BJ (cell line): ENCODE measurements at regions not wholly inside any gene's neighbourhood (a gene's known extent, or its start where the extent isn't known, plus 50 kb on each side); places are given as distances from the start of the nearest gene placed in this dataset.

Experiments used
- CTCF ChIA-PET: fragments of 350-600 bp; formaldehyde crosslinking; extraction: SDS; loops from one replicate; lab custom pipeline; 2021; ENCODE audit warnings: antibody characterized with exemption, inconsistent platforms; lab: Yijun Ruan, JAX
- POLR2A ChIA-PET: fragments of 300-600 bp; sonication (Branson Sonifier 250); formaldehyde crosslinking; extraction: SDS; loops from one replicate; lab custom pipeline; 2021; ENCODE audit warnings: antibody characterized with exemption; lab: Charles Lee
- DNase-seq: peaks from one replicate; pipeline ENCODE4 v3.0.0-alpha.2; 2011; ENCODE audit warnings: low read depth
- H3K27me3 ChIP-seq: 2 replicates; pipeline ENCODE4 v1.6.0; 2011; ENCODE audit warnings: low read length; ENCODE audit not compliant: control insufficient read depth, insufficient read depth
- H3K36me3 ChIP-seq: 2 replicates; pipeline ENCODE4 v1.5.1; 2011; ENCODE audit warnings: low read length; ENCODE audit not compliant: control insufficient read depth, insufficient read depth
- H3K4me3 ChIP-seq: 2 replicates; pipeline ENCODE4 v1.5.1; 2011; ENCODE audit warnings: low read depth, mild to moderate bottlenecking, control low read depth, low read length
- TF ChIP-seq, protein P1 (sequence below): IDR thresholded peaks from 2 replicates; pipeline ENCODE4 v1.5.1; 2011; ENCODE audit warnings: low read depth, mild to moderate bottlenecking, control low read depth, inconsistent platforms, low read length, moderate library complexity; ENCODE audit not compliant: insufficient read depth

DNA sequence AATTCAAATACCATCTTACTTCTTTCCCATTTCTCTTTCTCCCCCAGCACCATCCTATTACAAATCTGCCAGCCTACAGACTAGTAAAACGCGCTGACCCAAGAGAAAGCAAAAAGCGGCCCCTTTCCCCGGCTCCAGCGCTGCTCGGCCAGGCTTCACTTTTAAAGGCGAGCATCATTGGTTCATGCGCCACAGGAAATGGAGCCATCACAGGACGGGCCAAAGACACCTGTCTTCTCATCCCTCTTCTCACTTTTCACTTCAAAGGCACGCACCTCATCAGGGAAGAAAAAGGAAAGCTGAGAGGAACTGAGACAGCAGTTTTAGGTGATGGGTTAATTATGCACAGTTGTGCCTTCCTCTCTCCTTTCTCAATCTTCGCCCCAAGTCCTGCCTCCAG is 664.2 kb upstream of the USP24 start:
- TF ChIP-seq, protein P1, sequence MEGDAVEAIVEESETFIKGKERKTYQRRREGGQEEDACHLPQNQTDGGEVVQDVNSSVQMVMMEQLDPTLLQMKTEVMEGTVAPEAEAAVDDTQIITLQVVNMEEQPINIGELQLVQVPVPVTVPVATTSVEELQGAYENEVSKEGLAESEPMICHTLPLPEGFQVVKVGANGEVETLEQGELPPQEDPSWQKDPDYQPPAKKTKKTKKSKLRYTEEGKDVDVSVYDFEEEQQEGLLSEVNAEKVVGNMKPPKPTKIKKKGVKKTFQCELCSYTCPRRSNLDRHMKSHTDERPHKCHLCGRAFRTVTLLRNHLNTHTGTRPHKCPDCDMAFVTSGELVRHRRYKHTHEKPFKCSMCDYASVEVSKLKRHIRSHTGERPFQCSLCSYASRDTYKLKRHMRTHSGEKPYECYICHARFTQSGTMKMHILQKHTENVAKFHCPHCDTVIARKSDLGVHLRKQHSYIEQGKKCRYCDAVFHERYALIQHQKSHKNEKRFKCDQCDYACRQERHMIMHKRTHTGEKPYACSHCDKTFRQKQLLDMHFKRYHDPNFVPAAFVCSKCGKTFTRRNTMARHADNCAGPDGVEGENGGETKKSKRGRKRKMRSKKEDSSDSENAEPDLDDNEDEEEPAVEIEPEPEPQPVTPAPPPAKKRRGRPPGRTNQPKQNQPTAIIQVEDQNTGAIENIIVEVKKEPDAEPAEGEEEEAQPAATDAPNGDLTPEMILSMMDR, result no peak
- no peak overlapping the region for H3K4me3 ChIP-seq
- H3K27me3 ChIP-seq, result no peaks in the 10 kb centered on the region
- ChIA-PET CTCF (interaction anchor here (1.1 kb wide), 1 partner anchor 13 kb away, joined by 4 read pairs; no protein-coding TSS in a partner anchor), POLR2A (no interaction called here)
- no peaks in the 10 kb centered on the region for H3K36me3 ChIP-seq
- no peak for DNase-seq

- ChIA-PET POLR2A (interaction anchor here (0.6 kb wide), 1 partner anchor 17 kb away, joined by 4 read pairs; no protein-coding TSS in a partner anchor), CTCF (interaction anchor here (0.7 to 1.8 kb wide), 6 partner anchors 10 to 697 kb away, joined by 3 to 7 read pairs (median 4); no protein-coding TSS in a partner anchor)
- no peak for DNase-seq
- Histone ChIP-seq H3K27me3 (no peaks in the 10 kb centered on the region), H3K4me3 (no peak overlapping the region), H3K36me3 (no peaks in the 10 kb centered on the region)
- TF ChIP-seq, protein P1, result no peak
Measured at GRCh38 chr1:55877437-55878232, 662.5 kb upstream of the USP24 start.

DNA sequence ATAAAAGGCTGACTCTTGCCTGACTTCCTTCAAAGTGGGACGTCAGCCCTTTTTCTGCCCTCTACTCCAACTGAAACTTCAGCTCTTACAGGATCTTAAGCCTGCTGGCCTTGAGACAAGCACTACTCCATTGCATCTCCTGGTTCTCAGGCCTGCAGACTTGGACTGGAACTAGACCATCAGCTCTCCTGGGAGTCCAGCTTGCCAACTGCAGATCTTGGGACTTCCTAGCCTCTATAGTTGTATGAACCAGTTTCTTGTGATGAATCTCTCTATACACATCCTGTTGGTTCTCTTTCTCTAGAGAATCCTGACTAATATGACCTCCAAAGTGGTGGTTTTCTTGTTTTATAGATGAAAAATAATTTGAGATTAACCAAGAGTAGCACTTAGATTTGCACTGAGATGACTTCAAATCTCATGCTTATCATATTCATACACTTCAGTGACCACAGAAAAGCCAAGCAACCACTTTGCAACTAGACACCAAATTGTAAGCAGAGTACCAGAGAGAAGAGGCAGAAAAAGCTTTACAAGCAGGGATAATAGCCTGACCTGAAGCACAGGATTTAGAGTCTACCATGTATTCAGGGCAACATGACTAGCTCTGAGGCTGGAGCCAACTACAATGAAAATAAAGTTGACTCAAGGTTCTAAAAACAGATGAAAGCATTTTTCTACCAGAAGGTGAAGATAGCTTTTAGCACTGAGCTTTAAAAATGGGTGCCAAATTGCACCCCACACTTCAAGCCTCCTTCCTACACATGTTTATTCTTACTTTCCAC is 661.3 kb upstream of the USP24 start:
- TF ChIP-seq, protein P1, result no peak
- CTCF ChIA-PET, result interaction anchor here (1.0 to 1.8 kb wide), 6 partner anchors 9 to 34 kb away, joined by 3 to 7 read pairs (median 4); no protein-coding TSS in a partner anchor
- POLR2A ChIA-PET, result interaction anchor here (0.5 kb wide), 1 partner anchor 36 kb away, joined by 3 read pairs; no protein-coding TSS in a partner anchor
- H3K36me3 ChIP-seq, result no peaks in the 10 kb centered on the region
- H3K4me3 ChIP-seq, result no peak overlapping the region
- no peaks in the 10 kb centered on the region for H3K27me3 ChIP-seq
- DNase-seq, result no peak

DNA sequence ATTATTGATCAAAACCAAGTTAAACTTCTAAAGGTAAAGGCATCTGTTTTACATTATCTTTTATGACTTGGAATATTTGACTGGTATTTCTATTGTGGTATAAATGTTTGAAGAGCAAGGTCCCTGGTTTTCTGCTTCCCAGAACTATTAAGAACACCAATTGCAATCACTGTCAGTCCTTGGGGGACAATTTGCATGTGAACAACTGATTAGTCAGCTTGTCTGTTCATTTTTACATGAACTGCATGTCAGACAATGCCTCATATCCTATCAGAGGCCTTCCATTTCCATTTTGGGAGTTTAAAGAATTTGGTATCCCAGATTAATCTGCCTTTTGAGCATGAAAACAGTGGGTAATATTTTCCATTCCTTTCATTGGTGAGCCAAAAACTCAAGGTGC is 654.9 kb upstream of the USP24 start:
- DNase-seq, result no peak
- POLR2A ChIA-PET, result no interaction called here

More for the DNA sequence above, 654.9 kb upstream of the USP24 start:
- TF ChIP-seq, protein P1, result no peak
- H3K27me3 ChIP-seq, result no peaks in the 10 kb centered on the region
- H3K36me3 ChIP-seq, result no peaks in the 10 kb centered on the region
- H3K4me3 ChIP-seq, result no peak overlapping the region
- CTCF ChIA-PET, result no interaction called here
